ENCODE measurements at regions not wholly inside any gene's neighbourhood (a gene's known extent, or its start where the extent isn't known, plus 50 kb on each side); places are given as distances from the start of the nearest gene placed in this dataset.

DNA sequence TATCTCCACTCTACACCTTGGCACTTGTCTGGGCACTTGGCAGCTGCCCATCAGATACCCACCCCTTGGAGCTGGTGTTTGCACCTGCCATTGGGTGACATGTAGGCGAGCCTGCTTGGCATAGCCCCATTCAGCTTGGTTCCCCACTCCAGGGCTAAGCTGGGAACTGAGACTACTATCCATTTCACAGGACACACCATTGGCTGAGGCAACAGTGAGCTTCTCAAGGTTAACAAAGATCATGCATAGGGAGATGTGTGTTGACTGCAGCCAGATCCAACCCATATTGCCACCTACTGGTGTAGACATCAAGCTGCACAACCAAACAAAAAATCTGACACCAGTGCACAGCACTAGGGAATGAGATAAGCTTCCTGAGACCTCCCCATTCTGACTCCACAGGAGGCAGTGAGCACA is 1389.8 kb upstream of the TMEFF2 start:
- FAIRE-seq (no peak), DNase-seq (ENCODE audit: low spot score in 2 of 2) (no peak)

GRCh38 chr2:193583638-193584400 is 1389.1 kb upstream of the TMEFF2 start:
- FAIRE-seq (no peak), DNase-seq (ENCODE audit: low spot score in 2 of 2) (no peak)

- DNase-seq (ENCODE audit: low spot score in 2 of 2), result no peak
- no peak for FAIRE-seq
Measured at GRCh38 chr2:193581807-193582206, 1387.1 kb upstream of the TMEFF2 start.

DNA sequence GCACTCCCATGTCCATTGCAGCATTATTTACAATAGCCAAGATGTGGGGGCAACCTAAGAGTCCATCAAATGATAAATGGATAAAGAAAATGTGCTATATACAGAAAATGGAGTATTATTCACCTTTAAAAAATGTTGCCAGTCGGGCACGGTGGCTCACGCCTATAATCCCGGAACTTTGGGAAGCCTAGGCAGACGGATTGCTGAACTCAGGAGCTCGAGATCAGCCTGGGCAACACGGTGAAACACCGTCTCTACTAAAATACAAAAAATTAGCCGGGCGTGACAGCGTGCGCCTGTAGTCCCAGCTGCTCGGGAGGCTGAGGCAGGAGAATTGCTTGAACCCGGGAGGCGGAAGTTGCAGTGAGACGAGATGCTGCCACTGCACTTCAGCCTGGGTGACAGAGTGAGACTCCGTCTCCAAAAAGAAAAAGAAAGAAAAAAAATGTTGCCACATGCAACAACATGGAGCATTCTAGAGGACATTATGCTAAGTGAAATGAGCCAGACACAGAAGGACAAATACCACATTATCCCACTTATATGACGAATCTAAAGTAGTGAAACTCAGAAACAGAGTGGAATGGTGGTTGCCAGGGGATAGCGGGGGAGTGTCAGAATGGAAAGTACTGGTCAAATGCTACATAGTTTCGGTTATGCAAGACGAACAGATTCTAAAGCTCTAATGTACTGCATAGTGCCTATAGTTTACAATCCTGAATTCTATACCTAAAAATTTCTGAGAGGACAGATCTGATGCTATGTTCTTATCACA is 1385.6 kb upstream of the TMEFF2 start:
- DNase-seq (ENCODE audit: low spot score in 2 of 2) (no peak), FAIRE-seq (no peak)

GRCh38 chr2:193566886-193567285 is 1372.2 kb upstream of the TMEFF2 start:
- no peak for FAIRE-seq
- DNase-seq (ENCODE audit: low spot score in 2 of 2), result no peak

- DNase-seq (ENCODE audit: low spot score in 2 of 2), result no peak
- FAIRE-seq, result no peak
Measured at GRCh38 chr2:193566276-193566675, 1371.5 kb upstream of the TMEFF2 start.

GRCh38 chr2:193562031-193562430 is 1367.3 kb upstream of the TMEFF2 start:
- FAIRE-seq (no peak), DNase-seq (ENCODE audit: low spot score in 2 of 2) (no peak)

DNA sequence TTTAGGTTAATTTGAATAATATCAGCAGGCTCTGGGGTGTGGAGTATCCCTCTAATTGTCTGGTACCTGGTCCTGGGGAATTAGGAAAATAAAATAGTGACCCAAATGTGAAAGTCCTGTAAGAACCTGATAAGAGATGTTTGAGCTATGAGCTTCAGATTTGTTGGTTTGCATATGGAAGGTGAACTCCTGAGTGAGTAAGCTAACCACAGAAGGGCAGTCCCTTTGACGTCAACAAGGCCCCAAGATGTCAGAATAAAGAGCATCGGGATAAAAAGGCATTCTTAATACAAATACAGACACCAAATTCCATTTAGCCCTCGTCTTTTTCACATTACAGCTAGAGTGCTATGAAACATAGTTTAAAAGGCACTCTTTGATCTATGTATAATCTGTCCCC is 1366.3 kb upstream of the TMEFF2 start:
- FAIRE-seq (no peak), DNase-seq (ENCODE audit: low spot score in 2 of 2) (no peak)

- DNase-seq (ENCODE audit: low spot score in 2 of 2) (no peak), FAIRE-seq (no peak)
Measured at GRCh38 chr2:193556766-193557470, 1362.2 kb upstream of the TMEFF2 start.

DNA sequence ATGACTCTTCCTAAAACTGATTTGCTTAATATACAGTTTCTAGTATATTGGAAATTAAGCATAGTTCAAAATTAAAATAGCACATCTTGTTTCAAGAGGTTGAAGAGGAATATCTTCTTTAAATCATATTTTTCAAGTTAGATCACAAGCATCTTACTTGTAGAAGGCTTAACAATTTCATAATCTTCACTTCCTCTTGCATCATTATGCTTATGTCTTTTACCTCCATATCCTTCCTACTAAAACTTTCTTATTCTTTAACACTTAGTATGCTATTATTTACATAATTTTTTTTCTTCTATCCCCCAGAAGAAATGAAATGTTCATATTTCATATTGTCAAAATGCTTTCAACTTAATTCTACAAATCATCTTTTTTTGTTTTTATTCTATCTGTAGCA is 1354.9 kb upstream of the TMEFF2 start:
- no peak for FAIRE-seq
- no peak for DNase-seq (ENCODE audit: low spot score in 2 of 2)

DNA sequence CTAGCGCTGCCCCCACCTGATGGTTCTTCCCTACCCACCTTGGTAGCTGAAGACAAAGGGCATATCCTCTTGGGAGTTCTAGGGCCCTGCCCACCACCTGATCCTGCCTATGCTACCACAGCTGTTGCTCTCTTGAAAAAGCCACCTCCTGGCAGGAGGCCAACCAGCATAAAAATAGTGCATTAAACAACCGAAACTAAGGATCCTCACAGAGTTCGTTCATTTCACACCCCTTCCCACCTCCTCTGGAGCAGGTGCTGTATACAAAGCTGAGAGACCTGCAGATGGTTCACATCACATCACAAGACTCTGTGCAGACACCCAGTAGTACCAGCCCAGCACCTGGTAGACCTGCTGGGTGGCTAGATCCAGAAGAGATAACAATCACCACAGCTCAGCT is 1348.0 kb upstream of the TMEFF2 start:
- FAIRE-seq (no peak), DNase-seq (ENCODE audit: low spot score in 2 of 2) (no peak)

- no peak for FAIRE-seq
Measured at GRCh38 chr2:193539188-193539587, 1344.5 kb upstream of the TMEFF2 start.

DNA sequence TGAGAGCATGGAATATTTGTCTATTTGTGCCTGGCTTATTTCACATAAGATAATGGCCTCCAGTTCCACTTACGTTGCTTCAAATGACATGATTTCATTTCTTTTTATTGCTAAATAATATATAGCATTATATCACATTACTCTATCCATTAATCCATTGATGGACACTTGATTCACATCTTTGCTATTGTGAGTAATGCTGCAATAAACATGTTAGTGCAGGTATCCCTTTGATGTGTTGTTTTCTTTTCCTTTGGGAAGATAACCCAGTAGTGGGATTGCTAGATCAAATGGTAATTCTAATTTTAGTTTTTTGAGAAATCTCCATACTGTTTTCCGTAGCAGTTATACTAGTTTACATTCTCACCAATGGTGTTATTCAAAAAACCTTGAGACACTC is 1343.3 kb upstream of the TMEFF2 start:
- no peak for DNase-seq (ENCODE audit: low spot score in 2 of 2)
- FAIRE-seq, result no peak

More at GRCh38 chr2:193539188-193539587, 1344.5 kb upstream of the TMEFF2 start:
- DNase-seq (ENCODE audit: low spot score in 2 of 2), result no peak

GRCh38 chr2:193537531-193537930 is 1342.8 kb upstream of the TMEFF2 start:
- FAIRE-seq (no peak), DNase-seq (ENCODE audit: low spot score in 2 of 2) (no peak)

DNA sequence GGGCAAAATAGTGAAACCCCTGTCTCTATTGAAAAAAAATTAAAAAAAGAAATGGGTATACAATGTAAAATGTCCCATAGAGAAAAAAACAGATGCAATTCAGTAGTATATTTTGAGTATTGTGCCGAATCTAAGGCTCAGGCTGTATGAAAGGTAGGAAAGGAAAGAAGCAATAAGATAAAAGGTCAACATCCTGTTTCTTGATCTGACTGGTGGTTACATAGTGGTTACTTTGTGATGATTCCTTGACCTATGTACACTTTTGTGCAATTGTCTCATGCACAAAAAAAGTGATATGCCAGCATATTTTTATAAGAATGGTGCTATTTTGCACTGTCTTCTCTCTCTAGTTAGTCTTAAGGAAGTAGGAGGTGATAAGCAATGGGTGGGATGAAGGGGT is 1333.7 kb upstream of the TMEFF2 start:
- no peak for DNase-seq (ENCODE audit: low spot score in 2 of 2)
- no peak for FAIRE-seq

DNA sequence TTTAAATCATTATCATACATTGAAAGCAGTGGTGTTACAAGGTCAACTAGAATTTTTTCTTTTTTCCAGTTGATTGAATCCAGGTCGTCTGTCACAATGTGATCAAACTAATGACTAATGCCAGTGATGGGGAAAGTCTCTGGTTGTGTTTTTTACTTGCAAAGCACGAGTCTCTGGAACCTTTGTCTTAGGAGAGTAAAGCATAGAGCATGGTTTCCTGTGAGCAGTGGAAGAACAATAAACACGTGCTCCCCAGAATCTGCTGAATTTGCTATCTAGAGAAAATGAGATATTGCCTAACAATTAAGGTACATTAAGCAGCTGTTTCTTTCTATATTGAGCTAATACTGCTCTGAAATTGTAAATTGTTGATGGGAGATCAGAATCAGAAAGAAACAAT is 1332.4 kb upstream of the TMEFF2 start:
- DNase-seq (ENCODE audit: low spot score in 2 of 2), result no peak
- no peak for FAIRE-seq

- no peak for DNase-seq (ENCODE audit: low spot score in 2 of 2)
- no peak for FAIRE-seq
Measured at GRCh38 chr2:193523662-193524061, 1328.9 kb upstream of the TMEFF2 start.

DNA sequence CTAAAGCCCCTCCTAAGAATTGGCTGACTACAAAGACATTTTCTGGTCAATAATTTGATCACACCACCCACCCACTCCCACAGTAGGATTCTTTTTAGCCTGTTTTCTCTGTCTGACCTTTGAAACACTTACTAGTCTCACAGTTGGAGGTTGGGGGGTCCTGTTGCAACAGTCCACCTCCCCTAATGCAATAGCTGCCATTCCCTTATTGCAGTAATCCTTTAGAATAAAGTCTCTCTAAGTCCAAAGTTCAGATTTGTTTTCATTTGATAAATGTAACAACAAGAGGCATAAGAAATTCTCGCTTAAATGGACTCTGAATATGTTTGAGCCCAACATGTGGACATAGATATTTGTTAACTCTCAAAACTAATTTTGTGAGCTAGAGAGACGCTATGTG is 1326.8 kb upstream of the TMEFF2 start:
- no peak for DNase-seq (ENCODE audit: low spot score in 2 of 2)
- FAIRE-seq, result no peak

- FAIRE-seq (no peak), DNase-seq (ENCODE audit: low spot score in 2 of 2) (no peak)
Measured at GRCh38 chr2:193520709-193521458, 1326.2 kb upstream of the TMEFF2 start.

DNA sequence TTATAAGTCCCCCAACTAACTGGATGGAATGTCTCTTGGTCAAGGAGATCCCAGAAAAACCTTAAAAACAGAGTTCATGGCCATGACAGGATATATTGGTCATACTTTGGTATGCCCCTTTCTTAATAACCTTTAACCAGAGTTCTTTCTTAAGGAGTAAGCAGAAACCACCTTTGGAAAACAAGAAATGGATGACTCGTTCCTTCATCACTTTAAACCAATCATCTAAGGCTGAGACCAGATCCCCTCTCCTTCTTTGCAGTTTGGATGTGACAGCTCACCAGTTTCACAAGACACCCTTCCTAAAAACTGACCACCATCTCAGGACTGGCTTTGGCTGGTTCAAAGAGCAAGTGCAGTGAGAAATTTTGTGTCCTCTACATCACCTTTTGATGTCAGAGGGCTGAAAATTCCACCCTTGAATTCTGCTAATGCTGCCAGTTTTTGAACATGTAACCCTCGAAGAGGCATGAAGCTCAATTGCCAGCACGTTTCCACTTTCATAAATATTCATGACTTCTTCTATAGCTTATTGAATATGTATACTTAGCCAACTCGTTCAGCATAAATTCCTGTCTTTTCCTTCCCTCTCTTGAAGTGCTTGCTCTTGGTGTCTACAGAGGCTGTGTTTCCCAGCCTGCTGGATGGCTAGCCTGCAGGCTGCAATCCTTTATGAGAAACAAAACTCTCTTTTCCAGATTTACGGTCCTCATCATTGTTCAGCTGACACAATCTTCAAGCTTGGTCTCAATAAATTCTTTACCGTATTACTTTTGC is 1323.5 kb upstream of the TMEFF2 start:
- FAIRE-seq, result no peak

More for the DNA sequence above, 1323.5 kb upstream of the TMEFF2 start:
- no peak for DNase-seq (ENCODE audit: low spot score in 2 of 2)
